ENCODE measurements at regions not wholly inside any gene's neighbourhood (a gene's known extent, or its start where the extent isn't known, plus 50 kb on each side); places are given as distances from the start of the nearest gene placed in this dataset.

DNA sequence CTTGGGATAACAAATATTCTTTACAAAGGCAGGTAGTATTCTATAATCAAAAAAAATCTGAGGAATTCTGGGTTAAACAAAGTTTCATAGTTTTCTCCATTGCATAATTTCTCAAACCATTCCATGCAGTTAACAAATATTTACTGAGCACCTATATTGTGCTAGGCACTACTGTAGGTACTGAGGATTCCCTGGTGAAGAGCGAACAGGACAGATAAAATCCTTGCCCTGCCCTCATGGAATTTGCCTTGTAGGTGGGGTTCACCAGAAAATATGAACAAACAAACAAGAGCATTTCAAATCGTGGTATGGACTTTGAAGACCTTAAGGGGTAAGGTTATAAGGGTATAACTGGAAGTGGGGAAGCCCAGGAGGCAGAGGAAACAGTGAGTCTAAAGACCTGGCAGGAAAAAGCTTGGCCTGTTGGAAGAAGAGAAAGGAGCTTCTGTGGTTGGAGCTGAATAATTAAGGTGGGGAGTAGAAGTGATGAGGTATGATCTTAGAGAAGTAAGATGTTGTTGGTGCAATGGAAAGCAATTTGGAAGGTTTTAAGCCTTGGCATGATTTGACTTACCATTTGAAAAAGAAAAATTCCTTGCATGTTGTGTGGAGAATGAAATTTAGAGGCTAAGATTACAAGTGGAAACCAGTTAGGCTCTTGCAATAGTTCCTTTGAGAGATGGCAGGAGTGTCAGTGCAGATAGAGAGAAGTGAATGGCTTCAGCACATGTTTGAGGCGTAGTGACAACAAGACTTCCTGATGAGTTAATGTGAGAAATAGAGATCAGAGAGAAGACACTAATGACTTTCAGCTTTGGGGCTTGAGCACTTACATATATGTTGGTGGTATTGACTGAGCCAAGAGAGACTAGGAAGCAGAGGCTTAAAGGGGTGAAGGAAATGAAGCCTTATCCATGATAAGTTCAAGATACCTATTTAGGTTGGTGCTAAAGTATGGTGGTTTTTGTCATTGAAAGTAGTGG, 55.7 kb upstream of the PICALM start:
- FAIRE-seq: peak; percentile 92
- no peak for DNase-seq (ENCODE audit: insufficient read length, low spot score)

DNA sequence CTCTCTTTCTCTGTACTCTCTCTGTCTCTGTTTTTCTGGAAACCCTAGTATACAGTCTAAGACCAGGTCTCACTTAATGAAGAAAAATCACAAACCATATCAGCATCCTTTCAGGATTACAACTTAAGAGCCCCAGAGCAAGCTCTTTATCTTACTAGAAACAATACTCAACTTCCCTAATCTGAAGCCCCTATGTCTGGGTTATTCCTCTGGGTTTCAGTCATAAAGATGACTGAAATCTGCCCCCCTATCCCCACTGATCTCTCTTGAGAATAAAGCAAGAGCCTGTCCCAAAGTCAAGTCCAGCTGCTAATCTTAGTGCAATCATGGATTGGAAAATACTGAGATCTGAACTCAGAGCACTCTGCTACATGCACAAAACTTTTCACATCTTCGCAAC, 53.9 kb upstream of the PICALM start:
- no peak for FAIRE-seq
- no peak for DNase-seq (ENCODE audit: insufficient read length, low spot score)

DNA sequence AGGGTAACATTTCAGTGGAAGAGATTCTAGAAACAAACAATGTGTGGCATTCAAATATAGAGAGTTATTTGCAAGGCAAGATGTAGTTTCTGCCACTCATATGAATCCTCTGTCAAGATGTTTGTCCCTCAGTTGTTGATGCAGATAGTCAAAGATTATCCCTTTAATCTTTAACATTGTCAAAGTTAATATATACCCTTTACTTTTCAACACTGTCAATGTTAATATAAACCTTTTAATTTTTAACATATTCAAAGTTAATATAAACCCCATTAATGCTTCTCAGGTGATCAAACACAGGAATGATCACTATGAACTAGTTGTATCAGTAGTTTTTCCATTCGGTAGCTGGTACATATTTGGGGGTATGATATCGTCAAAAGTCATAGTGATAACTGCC, 51.9 kb upstream of the PICALM start:
- DNase-seq (ENCODE audit: insufficient read length, low spot score) (no peak), FAIRE-seq (peak; percentile 68)

DNA sequence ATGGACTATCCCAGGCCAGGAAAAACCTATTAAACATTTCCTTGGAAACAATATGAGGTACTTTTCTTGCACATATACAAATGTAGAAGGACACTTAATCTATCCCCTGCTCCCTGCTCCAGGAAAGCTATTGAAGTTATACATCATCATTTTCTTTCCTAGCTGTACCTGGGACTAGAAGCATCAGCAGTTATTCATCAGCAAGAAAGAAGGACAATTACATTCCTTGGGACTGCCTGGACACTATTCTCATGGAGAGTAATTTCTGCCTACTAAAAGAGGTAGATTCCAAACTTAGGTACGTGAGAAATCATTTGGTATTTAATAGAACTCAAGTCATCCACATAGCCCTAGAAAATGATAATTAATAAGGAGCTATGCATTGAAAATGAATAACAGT, 51.0 kb upstream of the PICALM start:
- peak; percentile 33 for FAIRE-seq
- no peak for DNase-seq (ENCODE audit: insufficient read length, low spot score)

DNA sequence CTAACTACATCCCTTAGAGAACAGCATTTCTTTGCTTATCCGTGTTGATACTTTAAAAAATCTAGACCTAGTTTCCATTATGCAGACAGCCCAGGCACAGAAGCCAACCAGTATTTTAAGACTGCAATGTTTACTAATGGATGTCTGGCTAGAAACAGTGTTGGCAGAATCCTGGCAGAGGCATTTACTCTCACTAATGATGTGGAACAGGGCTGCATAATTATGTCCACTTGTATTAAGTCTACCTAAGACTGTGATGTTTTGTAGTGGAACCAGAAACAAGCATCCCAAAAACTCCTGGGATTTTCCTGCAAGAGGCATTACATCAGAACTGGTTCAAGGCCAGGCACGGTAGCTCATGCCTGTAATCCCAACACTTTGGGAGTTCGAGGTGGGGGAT, 50.2 kb upstream of the PICALM start:
- peak; percentile 39 for FAIRE-seq

More for the DNA sequence above, 50.2 kb upstream of the PICALM start:
- no peak for DNase-seq (ENCODE audit: insufficient read length, low spot score)
